GM23248 (cell line): ENCODE measurements at regions not wholly inside any gene's neighbourhood (a gene's known extent, or its start where the extent isn't known, plus 50 kb on each side); places are given as distances from the start of the nearest gene placed in this dataset.

Source experiments
- EZH2 ChIP-seq: fragments of 200-600 bp; sonication (generic); IDR thresholded peaks from 2 replicates; pipeline ENCODE4 v1.6.1; 2018; ENCODE audit warnings: antibody characterized with exemption, mild to moderate bottlenecking; ENCODE audit not compliant: insufficient read depth, poor library complexity, severe bottlenecking
- EZH2phosphoT487 ChIP-seq: fragments of 200-600 bp; sonication (generic); IDR thresholded peaks from 2 replicates; pipeline ENCODE4 v1.6.1; 2018; ENCODE audit warnings: antibody characterized with exemption, moderate library complexity, mild to moderate bottlenecking, low read depth; ENCODE audit not compliant: insufficient read depth

- TF ChIP-seq EZH2 (no peak), EZH2phosphoT487 (no peak)
These were observed 342.2 kb upstream of the MEOX2 start for GRCh38 chr7:16028636-16029035.
